Skeletal muscle tissue (tissue), 3 donors: ENCODE measurements at regions not wholly inside any gene's neighbourhood (a gene's known extent, or its start where the extent isn't known, plus 50 kb on each side); places are given as distances from the start of the nearest gene placed in this dataset.

Experiments used
- H3K27ac ChIP-seq: one replicate; pipeline ENCODE4 v1.7.0; 2013; ENCODE audit warnings: mild to moderate bottlenecking, low read depth, low read length, inconsistent platforms
- H3K27me3 ChIP-seq, 3 donors: one replicate each; pipeline ENCODE4 v1.7.0; 2013; ENCODE audit warnings: low read length in 3 of 3; ENCODE audit not compliant: control insufficient read depth in 3 of 3, insufficient read depth in 3 of 3
- H3K36me3 ChIP-seq, 3 donors: one replicate each; pipeline ENCODE4 v1.7.0; 2013; ENCODE audit warnings: low read length in 3 of 3; ENCODE audit not compliant: control insufficient read depth in 3 of 3, insufficient read depth in 3 of 3
- H3K4me1 ChIP-seq, 3 donors: one replicate each; pipeline ENCODE4 v1.7.0; 2013; ENCODE audit warnings: low read length in 3 of 3, mild to moderate bottlenecking in 3 of 3; ENCODE audit not compliant: control insufficient read depth in 3 of 3, insufficient read depth in 3 of 3
- H3K4me3 ChIP-seq, 3 donors: one replicate each; pipeline ENCODE4 v1.7.0; 2013; ENCODE audit warnings: low read length in 3 of 3
- H3K9ac ChIP-seq, 3 donors: one replicate each; pipeline ENCODE4 v1.7.0; 2013; ENCODE audit warnings: low read length in 3 of 3, mild to moderate bottlenecking in 3 of 3, moderate library complexity in 2 of 3, low read depth in 1 of 3
- H3K9me3 ChIP-seq, 3 donors: one replicate each; pipeline ENCODE4 v1.7.0; 2013; ENCODE audit warnings: low read length in 3 of 3; ENCODE audit not compliant: control insufficient read depth in 3 of 3
- donor health status: Osteomylitis.

GRCh38 chr4:66974665-66975064 is 570.6 kb downstream of the CENPC start:
- Histone ChIP-seq H3K36me3 (no peaks in the 10 kb centered on the region), H3K9ac (no peak overlapping the region), H3K4me1 (no peaks in the 10 kb centered on the region), H3K27me3 (no peaks in the 10 kb centered on the region), H3K9me3 (no peaks in the 10 kb centered on the region), H3K27ac (no peak overlapping the region), H3K4me3 (no peak overlapping the region)

DNA sequence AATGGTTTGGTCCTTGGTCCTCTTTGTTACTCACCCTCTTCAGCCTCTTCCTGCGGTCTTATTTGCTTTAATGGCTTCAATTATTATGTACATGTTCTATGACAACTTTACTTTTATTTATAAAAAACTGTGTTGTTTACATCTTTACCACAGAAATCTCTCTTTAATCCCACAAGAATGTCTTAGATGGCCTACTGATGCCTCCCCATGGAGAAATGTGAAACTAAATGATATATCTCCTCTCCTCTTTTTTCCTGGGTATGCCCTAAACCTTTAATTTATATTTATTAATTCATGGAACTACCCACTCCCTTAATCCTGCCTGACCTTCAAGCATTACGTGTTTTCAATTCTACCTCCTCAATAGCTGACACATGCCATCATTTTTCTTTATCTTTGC is 573.2 kb downstream of the CENPC start:
- H3K27ac ChIP-seq, result no peak overlapping the region

DNA sequence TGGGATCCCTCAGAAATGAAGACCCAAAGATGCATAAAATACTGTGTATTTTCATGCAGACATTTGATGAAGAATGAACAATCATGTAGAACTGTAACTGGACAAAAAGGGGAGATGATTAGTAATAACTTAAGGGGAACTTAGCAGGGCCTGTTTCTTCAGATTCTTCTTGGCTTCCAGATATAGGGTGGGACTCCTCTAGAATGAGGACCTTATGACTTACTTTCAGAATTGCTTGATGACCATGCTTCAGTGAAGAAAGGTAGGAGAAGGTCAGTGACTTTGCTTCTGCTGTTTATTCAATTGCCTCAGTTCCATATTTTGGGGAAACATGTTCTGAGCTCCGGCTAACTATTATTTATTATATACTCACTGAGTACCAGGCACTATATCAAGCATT is 580.8 kb downstream of the CENPC start:
- no peaks in the 10 kb centered on the region for H3K4me1 ChIP-seq
- H3K36me3 ChIP-seq, result no peaks in the 10 kb centered on the region
- H3K27me3 ChIP-seq, result no peaks in the 10 kb centered on the region
- no peaks in the 10 kb centered on the region for H3K9me3 ChIP-seq
- H3K9ac ChIP-seq, result no peak overlapping the region
- H3K4me3 ChIP-seq, result no peak overlapping the region
- no peak overlapping the region for H3K27ac ChIP-seq

More for the DNA sequence above, 573.2 kb downstream of the CENPC start:
- Histone ChIP-seq H3K9ac (no peak overlapping the region), H3K9me3 (no peaks in the 10 kb centered on the region), H3K4me3 (no peak overlapping the region), H3K4me1 (no peaks in the 10 kb centered on the region), H3K36me3 (no peaks in the 10 kb centered on the region), H3K27me3 (no peaks in the 10 kb centered on the region)

GRCh38 chr4:66963084-66963483 is 582.2 kb downstream of the CENPC start:
- H3K4me1 ChIP-seq, result no peaks in the 10 kb centered on the region
- H3K27ac ChIP-seq, result no peak overlapping the region
- no peaks in the 10 kb centered on the region for H3K9me3 ChIP-seq
- no peaks in the 10 kb centered on the region for H3K27me3 ChIP-seq
- no peak overlapping the region for H3K9ac ChIP-seq
- no peaks in the 10 kb centered on the region for H3K36me3 ChIP-seq
- H3K4me3 ChIP-seq, result no peak overlapping the region

GRCh38 chr4:66959207-66959606 is 586.1 kb downstream of the CENPC start:
- Histone ChIP-seq H3K9ac (no peak overlapping the region), H3K36me3 (no peaks in the 10 kb centered on the region), H3K4me1 (no peaks in the 10 kb centered on the region), H3K4me3 (no peak overlapping the region), H3K27ac (no peak overlapping the region), H3K27me3 (no peaks in the 10 kb centered on the region), H3K9me3 (no peaks in the 10 kb centered on the region)

DNA sequence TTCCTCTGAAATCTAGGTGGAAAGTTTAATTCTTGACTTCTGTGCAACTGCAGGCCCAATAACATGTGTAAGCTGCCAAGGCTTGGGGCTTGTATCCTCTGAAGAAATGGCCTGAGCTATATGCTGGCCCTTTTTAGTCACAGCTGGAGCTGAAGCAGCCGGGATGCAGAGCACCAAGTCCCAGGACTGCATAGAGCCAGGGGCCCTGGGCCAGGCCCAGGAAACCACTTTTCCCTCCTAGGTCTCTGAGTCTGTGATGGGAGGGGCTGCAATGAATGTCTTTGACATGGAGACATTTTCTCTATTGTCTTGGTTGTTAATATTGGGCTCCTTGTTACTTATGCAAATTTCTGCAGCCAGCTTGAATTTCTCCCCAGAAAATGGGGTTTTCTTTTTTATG is 588.5 kb downstream of the CENPC start:
- H3K9me3 ChIP-seq, result no peaks in the 10 kb centered on the region
- H3K4me3 ChIP-seq, result no peak overlapping the region
- no peaks in the 10 kb centered on the region for H3K27me3 ChIP-seq
- H3K36me3 ChIP-seq, result no peaks in the 10 kb centered on the region
- H3K4me1 ChIP-seq, result no peaks in the 10 kb centered on the region
- no peak overlapping the region for H3K9ac ChIP-seq
- H3K27ac ChIP-seq, result no peak overlapping the region

GRCh38 chr4:66956426-66956825 is 588.9 kb downstream of the CENPC start:
- no peaks in the 10 kb centered on the region for H3K27me3 ChIP-seq
- H3K36me3 ChIP-seq, result no peaks in the 10 kb centered on the region
- no peaks in the 10 kb centered on the region for H3K9me3 ChIP-seq
- no peak overlapping the region for H3K9ac ChIP-seq
- H3K4me3 ChIP-seq, result no peak overlapping the region
- no peak overlapping the region for H3K27ac ChIP-seq
- no peaks in the 10 kb centered on the region for H3K4me1 ChIP-seq

GRCh38 chr4:66955784-66956183 is 589.5 kb downstream of the CENPC start:
- H3K36me3 ChIP-seq, result no peaks in the 10 kb centered on the region

GRCh38 chr4:66949419-66949818 is 595.9 kb downstream of the CENPC start:
- Histone ChIP-seq H3K36me3 (no peaks in the 10 kb centered on the region), H3K4me3 (no peak overlapping the region), H3K27ac (no peak overlapping the region), H3K4me1 (no peaks in the 10 kb centered on the region), H3K9ac (no peak overlapping the region), H3K9me3 (no peaks in the 10 kb centered on the region), H3K27me3 (no peaks in the 10 kb centered on the region)

More at GRCh38 chr4:66955784-66956183, 589.5 kb downstream of the CENPC start:
- H3K27ac ChIP-seq, result no peak overlapping the region
- no peaks in the 10 kb centered on the region for H3K9me3 ChIP-seq
- H3K4me1 ChIP-seq, result no peaks in the 10 kb centered on the region
- H3K27me3 ChIP-seq, result no peaks in the 10 kb centered on the region
- no peak overlapping the region for H3K9ac ChIP-seq
- no peak overlapping the region for H3K4me3 ChIP-seq

DNA sequence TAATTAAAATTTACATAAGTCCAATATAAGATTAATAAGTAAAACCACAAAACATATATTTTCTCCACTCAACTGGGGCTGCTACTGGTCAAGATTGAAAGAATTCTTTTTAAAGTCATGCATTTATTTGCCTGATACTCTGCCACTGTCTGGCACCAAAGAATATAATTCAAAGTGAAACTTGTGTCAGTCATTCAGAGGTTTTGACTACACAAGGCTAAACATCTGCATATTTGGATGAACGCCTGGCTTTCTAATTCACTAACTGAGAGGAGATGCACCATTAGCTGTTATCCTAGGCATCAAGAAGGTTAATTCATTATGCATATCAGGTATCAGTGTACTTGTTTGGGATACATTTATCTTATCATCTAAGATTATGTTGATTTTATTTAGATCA is 598.5 kb downstream of the CENPC start:
- H3K36me3 ChIP-seq, result no peaks in the 10 kb centered on the region
- H3K27ac ChIP-seq, result no peak overlapping the region
- H3K9ac ChIP-seq, result no peak overlapping the region
- no peaks in the 10 kb centered on the region for H3K9me3 ChIP-seq
- H3K4me1 ChIP-seq, result no peaks in the 10 kb centered on the region
- no peak overlapping the region for H3K4me3 ChIP-seq
- no peaks in the 10 kb centered on the region for H3K27me3 ChIP-seq

GRCh38 chr4:66943112-66943511 is 602.2 kb downstream of the CENPC start:
- no peaks in the 10 kb centered on the region for H3K36me3 ChIP-seq
- no peaks in the 10 kb centered on the region for H3K27me3 ChIP-seq
- no peaks in the 10 kb centered on the region for H3K4me1 ChIP-seq
- H3K27ac ChIP-seq, result no peak overlapping the region
- no peak overlapping the region for H3K4me3 ChIP-seq
- no peak overlapping the region for H3K9ac ChIP-seq
- H3K9me3 ChIP-seq, result no peaks in the 10 kb centered on the region
